Endothelial cell of umbilical vein (primary cell): ENCODE measurements at regions not wholly inside any gene's neighbourhood (a gene's known extent, or its start where the extent isn't known, plus 50 kb on each side); places are given as distances from the start of the nearest gene placed in this dataset.

Experiments used
- BruUV-seq: library from RNA; stranded (reverse); fragments of 400-500 nt; replicated peaks from 2 replicates; lab custom pipeline; 2021; lab: Mats Ljungman, UMichigan
- CTCF ChIA-PET: fragments of 300-600, 350-600 bp; sonication (Branson Sonifier 250); formaldehyde crosslinking; loops from one replicate; lab custom pipeline; 2021; ENCODE audit warnings: antibody characterized with exemption, inconsistent platforms; lab: Charles Lee
- POLR2A ChIA-PET: fragments of 300-600, 350-600 bp; sonication (Branson Sonifier 250); formaldehyde crosslinking; loops from one replicate; lab custom pipeline; 2021; ENCODE audit warnings: antibody characterized with exemption, inconsistent platforms; lab: Charles Lee
- DNase-seq: peaks from one replicate; pipeline ENCODE4 v3.0.0-alpha.2; 2011; ENCODE audit warnings: low read depth, low spot score
- FAIRE-seq: peaks from 2 replicates; lab custom pipeline; 2011; peaks lifted over from hg19 to GRCh38; lab: Jason Lieb, UNC
- H2AFZ ChIP-seq: 2 replicates; pipeline ENCODE4 v1.6.0; 2012; ENCODE audit warnings: low read depth, low read length, control low read depth, inconsistent platforms
- H3K27ac ChIP-seq: 2 replicates; pipeline ENCODE4 v1.5.1; 2011; ENCODE audit warnings: low read depth, mild to moderate bottlenecking, control low read depth, low read length, moderate library complexity; ENCODE audit not compliant: insufficient read depth
- H3K27me3 ChIP-seq, 2 experiments: 2 replicates each; pipeline versions ENCODE4 v1.6.0 to v1.6.1; 2011; ENCODE audit warnings: low read length in 2 of 2, mixed read lengths in 1 of 2; ENCODE audit not compliant: control insufficient read depth in 2 of 2, insufficient read depth in 2 of 2
- H3K36me3 ChIP-seq, 2 experiments: 2 replicates in 1 of 2; 3 replicates in 1 of 2; pipeline ENCODE4 v1.5.1; 2011; ENCODE audit warnings: low read length in 2 of 2, mild to moderate bottlenecking in 1 of 2, moderate library complexity in 1 of 2; ENCODE audit not compliant: control insufficient read depth in 2 of 2, insufficient read depth in 2 of 2; ENCODE audit errors: extremely low read depth in 1 of 2
- H3K4me1 ChIP-seq: 3 replicates; pipeline ENCODE4 v1.5.1; 2011; ENCODE audit warnings: mild to moderate bottlenecking, low read length; ENCODE audit not compliant: control insufficient read depth, insufficient read depth; ENCODE audit errors: extremely low read depth
- H3K4me2 ChIP-seq: 2 replicates; pipeline ENCODE4 v1.6.1; 2011; ENCODE audit warnings: low read length, control low read depth, mixed read lengths; ENCODE audit not compliant: insufficient read depth
- H3K4me3 ChIP-seq, 3 experiments: fragments of 200-600 bp in 1 of 3; sonication (generic), shearing (Covaris generic) in 1 of 3; replicated peaks in 1 of 3; 2 replicates each; pipeline ENCODE4 v1.5.1; 2011 to 2016; ENCODE audit warnings: control low read depth in 3 of 3, low read length in 3 of 3, mild to moderate bottlenecking in 2 of 3, inconsistent platforms in 1 of 3, low read depth in 1 of 3, moderate library complexity in 1 of 3; ENCODE audit not compliant: insufficient read depth in 1 of 3
- H3K79me2 ChIP-seq: 2 replicates; pipeline ENCODE4 v1.6.0; 2012; ENCODE audit warnings: low read length, inconsistent platforms; ENCODE audit not compliant: control insufficient read depth, insufficient read depth
- H3K9ac ChIP-seq: replicated peaks from 2 replicates; pipeline ENCODE3; 2011; ENCODE audit warnings: low read length, control low read depth; ENCODE audit not compliant: insufficient read depth; ENCODE audit errors: extremely low read depth
- H3K9me1 ChIP-seq: replicated peaks from 3 replicates; pipeline ENCODE4 v1.6.0; 2011; ENCODE audit warnings: mild to moderate bottlenecking, low read length; ENCODE audit not compliant: control insufficient read depth, insufficient read depth; ENCODE audit errors: extremely low read depth
- H3K9me3 ChIP-seq: replicated peaks from 2 replicates; pipeline ENCODE4 v1.5.1; 2012; ENCODE audit warnings: low read length, inconsistent platforms; ENCODE audit not compliant: control insufficient read depth, insufficient read depth
- H4K20me1 ChIP-seq: replicated peaks from 2 replicates; pipeline ENCODE3; 2011; ENCODE audit warnings: mild to moderate bottlenecking, low read length; ENCODE audit not compliant: control insufficient read depth, insufficient read depth; ENCODE audit errors: extremely low read depth
- CTCF ChIP-seq, 2 donors: IDR thresholded peaks; 1 replicate in 1 of 2; 2 replicates in 1 of 2; pipeline ENCODE4 v1.5.1; 2011; ENCODE audit warnings: low read length in 2 of 2, mild to moderate bottlenecking in 2 of 2, moderate library complexity in 2 of 2, control low read depth in 1 of 2, inconsistent platforms in 1 of 2, low read depth in 1 of 2; ENCODE audit not compliant: insufficient read depth in 1 of 2; ENCODE audit errors: extremely low read depth in 1 of 2
- EZH2 ChIP-seq: IDR thresholded peaks from 2 replicates; pipeline ENCODE4 v1.6.1; 2012; ENCODE audit warnings: borderline replicate concordance, low read depth, mild to moderate bottlenecking, moderate library complexity, low read length, inconsistent platforms; ENCODE audit not compliant: severe bottlenecking
- FOS ChIP-seq: IDR thresholded peaks from 2 replicates; pipeline ENCODE4 v1.6.1; 2011; ENCODE audit warnings: mild to moderate bottlenecking, low read length, moderate library complexity, borderline replicate concordance; ENCODE audit not compliant: insufficient read depth
- GATA2 ChIP-seq: IDR thresholded peaks from 2 replicates; pipeline ENCODE4 v1.7.0; 2011; ENCODE audit warnings: low read depth, mild to moderate bottlenecking, moderate library complexity, mixed read lengths, low read length; ENCODE audit not compliant: insufficient read length, insufficient read depth
- JUN ChIP-seq: IDR thresholded peaks from 2 replicates; pipeline ENCODE4 v1.6.1; 2011; ENCODE audit warnings: borderline replicate concordance, low read depth; ENCODE audit not compliant: insufficient read length, insufficient read depth
- MAX ChIP-seq: IDR thresholded peaks from 2 replicates; pipeline ENCODE4 v1.6.1; 2011; ENCODE audit not compliant: insufficient read depth, insufficient read length
- MYC ChIP-seq: IDR thresholded peaks from one replicate; pipeline ENCODE4 v1.6.1; 2011; ENCODE audit warnings: mild to moderate bottlenecking, low read depth, low read length
- POLR2A ChIP-seq: IDR thresholded peaks from 2 replicates; pipeline ENCODE4 v1.6.1; 2012; ENCODE audit warnings: low read depth, mild to moderate bottlenecking, control low read depth, low read length
- POLR2AphosphoS5 ChIP-seq: IDR thresholded peaks from 2 replicates; pipeline ENCODE4 v1.6.1; 2012; ENCODE audit warnings: low read depth, mild to moderate bottlenecking, control low read depth, low read length, moderate library complexity; ENCODE audit not compliant: insufficient read depth
- dilution Hi-C: fragments of 300-500 bp; cut with MboI; formaldehyde crosslinking; loops from one replicate; pipeline ENCODE4 v1.15.0; 2019; ENCODE audit warnings: low sequenced_read_pairs; ENCODE audit not compliant: extremely low pct_ligation_motif_present
- intact Hi-C: fragments of 100-400 bp; cut with micrococcal nuclease; formaldehyde crosslinking; loops from one replicate; pipeline ENCODE4 v1.10.0; 2022

GRCh38 chr6:140601021-140601808 is 1226.8 kb upstream of the CITED2 start:
- Histone ChIP-seq H3K27me3 (no peaks in the 10 kb centered on the region), H3K4me2 (no peak overlapping the region), H3K79me2 (no peaks in the 10 kb centered on the region), H3K36me3 (no peaks in the 10 kb centered on the region), H3K9me3 (no peaks in the 10 kb centered on the region), H3K27ac (no peak overlapping the region), H3K4me1 (peaks cover 3% of the 10 kb centered on the region), H2AFZ (no peak overlapping the region), H3K9me1 (no peaks in the 10 kb centered on the region), H3K4me3 (no peak overlapping the region), H4K20me1 (no peaks in the 10 kb centered on the region), H3K9ac (no peak overlapping the region)
- intact Hi-C loops: no loop called here
- dilution Hi-C loops: no loop called here
- TF ChIP-seq MYC: no peak
- TF ChIP-seq FOS: no peak
- TF ChIP-seq CTCF (IDR thresholded peaks at IDR 0.05; ENCODE audit: extremely low read depth in 1 of 2, insufficient read depth in 1 of 2, low read depth in 1 of 2, low read length in 2 of 2): no peak
- TF ChIP-seq POLR2AphosphoS5: no peak
- no peak for TF ChIP-seq POLR2A
- TF ChIP-seq JUN: no peak
- no peak for TF ChIP-seq GATA2
- TF ChIP-seq MAX: no peak
- no peak for TF ChIP-seq EZH2
- DNase-seq (no peak), FAIRE-seq (no peak)
- no TSS peak for BruUV-seq
- CTCF ChIA-PET: no interaction called here
- POLR2A ChIA-PET: interaction anchor here (0.6 kb wide), 1 partner anchor 1455 kb away, joined by 3 read pairs; no protein-coding TSS in a partner anchor
